ENCODE measurements at regions not wholly inside any gene's neighbourhood (a gene's known extent, or its start where the extent isn't known, plus 50 kb on each side); places are given as distances from the start of the nearest gene placed in this dataset.

DNA sequence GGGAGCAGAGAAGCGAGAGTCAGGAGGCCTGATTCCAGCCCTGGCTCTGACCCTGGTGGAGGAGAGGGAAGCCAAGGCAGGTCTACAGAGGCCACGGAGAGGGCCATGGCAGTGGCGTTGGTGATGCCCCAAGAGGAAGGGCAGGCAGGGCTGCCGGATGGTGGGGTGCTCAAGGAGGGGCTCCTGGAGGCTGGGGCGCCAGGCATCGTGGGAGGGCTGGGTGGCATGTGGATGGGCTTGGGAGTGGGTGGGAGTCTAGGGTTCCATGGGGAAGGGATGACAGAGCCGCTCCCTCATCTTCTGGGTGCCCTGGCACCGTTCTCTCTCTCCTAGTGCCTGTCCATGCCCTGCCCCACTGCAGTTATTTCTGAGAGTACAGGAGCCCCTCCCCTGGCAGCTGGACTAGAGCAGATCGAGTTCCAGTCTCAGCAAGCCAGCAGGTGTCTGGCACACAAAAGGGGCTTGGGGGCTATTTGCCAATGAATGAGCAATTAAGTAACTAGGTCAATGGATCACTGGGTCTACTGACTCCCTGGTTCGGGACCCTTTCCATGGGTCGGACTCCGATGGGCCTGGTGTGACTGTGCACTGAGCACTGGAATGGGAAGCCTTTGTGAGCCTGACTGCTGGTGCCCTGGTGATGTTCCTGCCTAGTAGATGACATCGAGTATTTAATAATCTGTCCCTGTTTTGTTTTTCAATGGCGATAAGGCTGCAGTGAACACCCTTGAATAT lies 570.0 kb downstream of the TBC1D22A start (continued):
- TF ChIP-seq ZNF558 (tag by site-specific recombination; IDR thresholded peaks at IDR 0.05) = no peak
- no peak for TF ChIP-seq ZNF341 (tag by site-specific recombination; IDR thresholded peaks at IDR 0.05; ENCODE audit: low read depth)

DNA sequence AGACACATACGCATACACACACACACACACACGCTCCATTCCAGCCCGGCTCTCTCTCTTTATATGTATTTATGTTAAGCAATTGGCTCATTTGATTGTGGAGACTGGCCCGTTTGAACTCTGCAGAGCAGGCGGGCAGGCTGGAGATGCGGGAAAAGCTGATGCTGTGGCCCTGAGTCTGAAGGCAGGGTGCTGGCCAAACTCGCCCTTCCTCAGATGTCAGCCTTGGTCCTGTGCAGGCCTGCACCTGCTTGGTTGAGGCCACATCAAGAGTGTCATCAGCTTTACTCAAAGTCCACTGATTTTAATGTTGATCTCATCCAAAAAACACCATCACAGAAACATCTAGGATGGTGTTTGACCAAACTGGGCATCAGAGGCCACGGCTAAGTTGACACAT lies 569.3 kb downstream of the TBC1D22A start:
- no peaks in the 10 kb centered on the region for H3K4me1 ChIP-seq (ENCODE audit: control insufficient read depth, insufficient read depth, low read length)
- no peak overlapping the region for H3K27ac ChIP-seq (ENCODE audit: extremely low read depth, low read depth, low read length)
- POLR2A ChIA-PET = no interaction called here
- H3K4me3 ChIP-seq (ENCODE audit: low read depth, low read length) = no peak overlapping the region
- CTCF ChIA-PET = no interaction called here
- no peaks in the 10 kb centered on the region for H3K36me3 ChIP-seq (ENCODE audit: control insufficient read depth in 2 of 2, insufficient read depth in 1 of 2, low read length in 2 of 2)
- TF ChIP-seq, protein P1, sequence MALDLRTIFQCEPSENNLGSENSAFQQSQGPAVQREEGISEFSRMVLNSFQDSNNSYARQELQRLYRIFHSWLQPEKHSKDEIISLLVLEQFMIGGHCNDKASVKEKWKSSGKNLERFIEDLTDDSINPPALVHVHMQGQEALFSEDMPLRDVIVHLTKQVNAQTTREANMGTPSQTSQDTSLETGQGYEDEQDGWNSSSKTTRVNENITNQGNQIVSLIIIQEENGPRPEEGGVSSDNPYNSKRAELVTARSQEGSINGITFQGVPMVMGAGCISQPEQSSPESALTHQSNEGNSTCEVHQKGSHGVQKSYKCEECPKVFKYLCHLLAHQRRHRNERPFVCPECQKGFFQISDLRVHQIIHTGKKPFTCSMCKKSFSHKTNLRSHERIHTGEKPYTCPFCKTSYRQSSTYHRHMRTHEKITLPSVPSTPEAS (tag by site-specific recombination; IDR thresholded peaks at IDR 0.05) = no peak
- TF ChIP-seq ZNF155 (tag by site-specific recombination; IDR thresholded peaks at IDR 0.05) = no peak
- TF ChIP-seq ZNF274 (IDR thresholded peaks at IDR 0.05; ENCODE audit: low read length) = no peak
- TF ChIP-seq ZNF274 (tag by site-specific recombination; IDR thresholded peaks at IDR 0.05; ENCODE audit: borderline replicate concordance) = no peak
- TF ChIP-seq ZBTB20 (tag by site-specific recombination; IDR thresholded peaks at IDR 0.05) = no peak
- TF ChIP-seq ZNF202 (tag by site-specific recombination; IDR thresholded peaks at IDR 0.05; ENCODE audit: borderline replicate concordance) = no peak
- TF ChIP-seq ZNF707 (tag by site-specific recombination; IDR thresholded peaks at IDR 0.05) = no peak
- no peak for TF ChIP-seq PRDM1 (tag by site-specific recombination; IDR thresholded peaks at IDR 0.05)
- no peak for TF ChIP-seq ZNF354C (tag by site-specific recombination; IDR thresholded peaks at IDR 0.05; ENCODE audit: borderline replicate concordance, low read depth)
- TF ChIP-seq, protein P2, sequence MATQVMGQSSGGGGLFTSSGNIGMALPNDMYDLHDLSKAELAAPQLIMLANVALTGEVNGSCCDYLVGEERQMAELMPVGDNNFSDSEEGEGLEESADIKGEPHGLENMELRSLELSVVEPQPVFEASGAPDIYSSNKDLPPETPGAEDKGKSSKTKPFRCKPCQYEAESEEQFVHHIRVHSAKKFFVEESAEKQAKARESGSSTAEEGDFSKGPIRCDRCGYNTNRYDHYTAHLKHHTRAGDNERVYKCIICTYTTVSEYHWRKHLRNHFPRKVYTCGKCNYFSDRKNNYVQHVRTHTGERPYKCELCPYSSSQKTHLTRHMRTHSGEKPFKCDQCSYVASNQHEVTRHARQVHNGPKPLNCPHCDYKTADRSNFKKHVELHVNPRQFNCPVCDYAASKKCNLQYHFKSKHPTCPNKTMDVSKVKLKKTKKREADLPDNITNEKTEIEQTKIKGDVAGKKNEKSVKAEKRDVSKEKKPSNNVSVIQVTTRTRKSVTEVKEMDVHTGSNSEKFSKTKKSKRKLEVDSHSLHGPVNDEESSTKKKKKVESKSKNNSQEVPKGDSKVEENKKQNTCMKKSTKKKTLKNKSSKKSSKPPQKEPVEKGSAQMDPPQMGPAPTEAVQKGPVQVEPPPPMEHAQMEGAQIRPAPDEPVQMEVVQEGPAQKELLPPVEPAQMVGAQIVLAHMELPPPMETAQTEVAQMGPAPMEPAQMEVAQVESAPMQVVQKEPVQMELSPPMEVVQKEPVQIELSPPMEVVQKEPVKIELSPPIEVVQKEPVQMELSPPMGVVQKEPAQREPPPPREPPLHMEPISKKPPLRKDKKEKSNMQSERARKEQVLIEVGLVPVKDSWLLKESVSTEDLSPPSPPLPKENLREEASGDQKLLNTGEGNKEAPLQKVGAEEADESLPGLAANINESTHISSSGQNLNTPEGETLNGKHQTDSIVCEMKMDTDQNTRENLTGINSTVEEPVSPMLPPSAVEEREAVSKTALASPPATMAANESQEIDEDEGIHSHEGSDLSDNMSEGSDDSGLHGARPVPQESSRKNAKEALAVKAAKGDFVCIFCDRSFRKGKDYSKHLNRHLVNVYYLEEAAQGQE (tag by site-specific recombination; IDR thresholded peaks at IDR 0.05) = no peak
- TF ChIP-seq SCRT2 (tag by site-specific recombination; IDR thresholded peaks at IDR 0.05) = no peak
- TF ChIP-seq, protein P3, sequence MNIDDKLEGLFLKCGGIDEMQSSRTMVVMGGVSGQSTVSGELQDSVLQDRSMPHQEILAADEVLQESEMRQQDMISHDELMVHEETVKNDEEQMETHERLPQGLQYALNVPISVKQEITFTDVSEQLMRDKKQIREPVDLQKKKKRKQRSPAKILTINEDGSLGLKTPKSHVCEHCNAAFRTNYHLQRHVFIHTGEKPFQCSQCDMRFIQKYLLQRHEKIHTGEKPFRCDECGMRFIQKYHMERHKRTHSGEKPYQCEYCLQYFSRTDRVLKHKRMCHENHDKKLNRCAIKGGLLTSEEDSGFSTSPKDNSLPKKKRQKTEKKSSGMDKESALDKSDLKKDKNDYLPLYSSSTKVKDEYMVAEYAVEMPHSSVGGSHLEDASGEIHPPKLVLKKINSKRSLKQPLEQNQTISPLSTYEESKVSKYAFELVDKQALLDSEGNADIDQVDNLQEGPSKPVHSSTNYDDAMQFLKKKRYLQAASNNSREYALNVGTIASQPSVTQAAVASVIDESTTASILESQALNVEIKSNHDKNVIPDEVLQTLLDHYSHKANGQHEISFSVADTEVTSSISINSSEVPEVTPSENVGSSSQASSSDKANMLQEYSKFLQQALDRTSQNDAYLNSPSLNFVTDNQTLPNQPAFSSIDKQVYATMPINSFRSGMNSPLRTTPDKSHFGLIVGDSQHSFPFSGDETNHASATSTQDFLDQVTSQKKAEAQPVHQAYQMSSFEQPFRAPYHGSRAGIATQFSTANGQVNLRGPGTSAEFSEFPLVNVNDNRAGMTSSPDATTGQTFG (tag by site-specific recombination; IDR thresholded peaks at IDR 0.05; ENCODE audit: borderline replicate concordance) = no peak
- H3K9me3 ChIP-seq (ENCODE audit: control insufficient read depth, insufficient read depth, low read depth, low read length) = no peaks in the 10 kb centered on the region

DNA sequence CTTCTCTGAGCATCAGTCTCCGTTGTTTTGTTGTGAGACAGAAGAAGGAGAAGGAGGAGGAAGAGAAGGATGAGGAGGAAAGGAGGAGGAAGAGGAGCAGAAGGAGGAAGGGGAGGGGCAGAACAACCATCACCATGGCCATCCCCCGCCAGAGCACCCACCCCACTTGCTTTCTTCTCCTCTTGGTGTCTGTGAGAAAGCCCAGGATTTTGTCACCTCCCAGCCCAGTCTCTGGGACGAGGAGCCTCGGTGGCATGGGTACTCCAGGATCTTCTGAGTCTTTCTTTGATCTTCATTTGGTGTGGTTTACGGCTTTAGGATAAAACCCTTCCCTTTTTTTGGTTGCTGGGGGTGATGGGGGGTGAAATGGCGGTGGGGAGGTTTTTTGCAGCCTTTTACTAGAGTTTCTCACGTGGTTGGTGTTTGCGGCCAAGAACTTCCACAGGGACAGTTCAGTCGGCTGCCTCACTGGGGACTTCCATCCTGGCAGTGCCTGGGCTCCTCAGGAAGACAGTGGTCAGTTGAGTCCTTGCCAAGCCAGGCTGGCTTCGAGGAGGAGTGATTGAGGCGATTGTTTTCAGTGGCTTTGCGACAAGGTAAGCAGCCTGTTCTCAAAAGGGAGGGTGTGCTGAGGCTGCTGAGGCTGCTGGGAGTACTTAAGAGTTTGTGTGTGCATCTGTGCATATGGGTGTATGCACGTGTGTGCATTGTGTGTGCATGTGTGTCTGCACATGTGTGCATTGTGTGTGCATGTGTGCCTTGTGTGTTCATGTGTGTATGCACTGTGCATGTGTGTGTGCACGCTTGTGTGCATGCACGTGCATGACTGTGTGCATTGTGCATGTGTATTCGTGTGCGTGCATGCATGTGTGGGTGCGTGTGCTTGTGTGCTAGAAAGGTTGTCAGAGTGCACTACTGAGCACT lies 567.5 kb downstream of the TBC1D22A start:
- Histone ChIP-seq H3K36me3 (ENCODE audit: control insufficient read depth in 2 of 2, insufficient read depth in 1 of 2, low read length in 2 of 2) (no peaks in the 10 kb centered on the region), H3K4me3 (ENCODE audit: low read depth, low read length) (no peak overlapping the region), H3K9me3 (ENCODE audit: control insufficient read depth, insufficient read depth, low read depth, low read length) (no peaks in the 10 kb centered on the region), H3K27ac (ENCODE audit: extremely low read depth, low read depth, low read length) (no peak overlapping the region), H3K4me1 (ENCODE audit: control insufficient read depth, insufficient read depth, low read length) (no peaks in the 10 kb centered on the region)
- ChIA-PET POLR2A (no interaction called here), CTCF (no interaction called here)
- TF ChIP-seq GFI1B (tag by site-specific recombination; IDR thresholded peaks at IDR 0.05) (no peak), ZNF157 (tag by site-specific recombination; IDR thresholded peaks at IDR 0.05) (no peak), KLF10 (tag by site-specific recombination; IDR thresholded peaks at IDR 0.05) (no peak), WT1 (tag by site-specific recombination; IDR thresholded peaks at IDR 0.05) (no peak), ZNF747 (tag by site-specific recombination; IDR thresholded peaks at IDR 0.05) (no peak), ZNF394 (tag by site-specific recombination; IDR thresholded peaks at IDR 0.05; ENCODE audit: borderline replicate concordance) (no peak)
- TF ChIP-seq, protein P4, sequence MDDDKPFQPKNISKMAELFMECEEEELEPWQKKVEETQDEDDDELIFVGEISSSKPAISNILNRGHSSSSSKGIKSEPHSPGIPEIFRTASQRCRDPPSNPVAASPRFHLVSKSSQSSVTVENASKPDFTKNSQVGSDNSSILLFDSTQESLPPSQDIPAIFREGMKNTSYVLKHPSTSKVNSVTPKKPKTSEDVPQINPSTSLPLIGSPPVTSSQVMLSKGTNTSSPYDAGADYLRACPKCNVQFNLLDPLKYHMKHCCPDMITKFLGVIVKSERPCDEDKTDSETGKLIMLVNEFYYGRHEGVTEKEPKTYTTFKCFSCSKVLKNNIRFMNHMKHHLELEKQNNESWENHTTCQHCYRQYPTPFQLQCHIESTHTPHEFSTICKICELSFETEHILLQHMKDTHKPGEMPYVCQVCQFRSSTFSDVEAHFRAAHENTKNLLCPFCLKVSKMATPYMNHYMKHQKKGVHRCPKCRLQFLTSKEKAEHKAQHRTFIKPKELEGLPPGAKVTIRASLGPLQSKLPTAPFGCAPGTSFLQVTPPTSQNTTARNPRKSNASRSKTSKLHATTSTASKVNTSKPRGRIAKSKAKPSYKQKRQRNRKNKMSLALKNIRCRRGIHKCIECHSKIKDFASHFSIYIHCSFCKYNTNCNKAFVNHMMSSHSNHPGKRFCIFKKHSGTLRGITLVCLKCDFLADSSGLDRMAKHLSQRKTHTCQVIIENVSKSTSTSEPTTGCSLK (tag by site-specific recombination; IDR thresholded peaks at IDR 0.05) = no peak
